IMR-90 (cell line): ENCODE measurements at regions not wholly inside any gene's neighbourhood (a gene's known extent, or its start where the extent isn't known, plus 50 kb on each side); places are given as distances from the start of the nearest gene placed in this dataset.

Experiments used
- ATAC-seq: fragments of 200-7000 bp; cut with Tn5 transposase; 2 replicates; pipeline ENCODE4 v1.9.1; 2020; ENCODE audit warnings: low read depth, mild to moderate bottlenecking, moderate library complexity
- BruUV-seq: library from RNA; stranded (reverse); fragments of 400-500 nt; replicated peaks from 2 replicates; lab custom pipeline; 2021; lab: Mats Ljungman, UMichigan
- CTCF ChIA-PET: fragments of 300-600 bp; formaldehyde crosslinking; extraction: SDS; loops from one replicate; lab custom pipeline; 2021; ENCODE audit warnings: antibody characterized with exemption; lab: Yijun Ruan, JAX
- POLR2A ChIA-PET: fragments of 300-600 bp; sonication (Branson Sonifier 250); formaldehyde crosslinking; loops from one replicate; lab custom pipeline; 2022; ENCODE audit warnings: antibody characterized with exemption; ENCODE audit not compliant: unreplicated experiment; lab: Charles Lee
- DNase-seq: peaks from one replicate; pipeline ENCODE4 v3.0.0; 2013
- H2AFZ ChIP-seq: replicated peaks from 2 replicates; pipeline ENCODE3; 2013; ENCODE audit warnings: low read length, mild to moderate bottlenecking; ENCODE audit not compliant: poor library complexity
- H2AK5ac ChIP-seq: 2 replicates; pipeline ENCODE4 v1.6.1; 2013; ENCODE audit warnings: low read depth, low read length, inconsistent platforms
- H2AK9ac ChIP-seq: replicated peaks from 2 replicates; pipeline ENCODE3; 2013; ENCODE audit warnings: mild to moderate bottlenecking, low read depth, low read length, moderate library complexity; ENCODE audit not compliant: poor library complexity
- H2BK120ac ChIP-seq: 2 replicates; pipeline ENCODE4 v1.6.1; 2013; ENCODE audit warnings: low read depth, low read length, inconsistent platforms
- H2BK15ac ChIP-seq: 3 replicates; pipeline ENCODE4 v1.6.1; 2013; ENCODE audit warnings: low read depth, low read length, inconsistent platforms
- H2BK20ac ChIP-seq: 2 replicates; pipeline ENCODE4 v1.6.1; 2013; ENCODE audit warnings: low read depth, mild to moderate bottlenecking, inconsistent platforms, low read length, moderate library complexity
- H2BK5ac ChIP-seq: 2 replicates; pipeline ENCODE4 v1.6.1; 2013; ENCODE audit warnings: mild to moderate bottlenecking, low read depth, low read length, inconsistent platforms; ENCODE audit not compliant: poor library complexity, severe bottlenecking
- H3K14ac ChIP-seq: replicated peaks from 2 replicates; pipeline ENCODE4 v1.6.1; 2013; ENCODE audit warnings: low read depth, low read length, inconsistent platforms
- H3K18ac ChIP-seq: 2 replicates; pipeline ENCODE4 v1.6.1; 2013; ENCODE audit warnings: low read depth, low read length, control low read depth
- H3K23ac ChIP-seq: 2 replicates; pipeline ENCODE4 v1.6.1; 2013; ENCODE audit warnings: low read depth, low read length, inconsistent platforms
- H3K27ac ChIP-seq: 2 replicates; pipeline ENCODE4 v1.5.1; 2013; ENCODE audit warnings: mild to moderate bottlenecking, control low read depth, low read length; ENCODE audit not compliant: insufficient read depth
- H3K27me3 ChIP-seq: 2 replicates; pipeline ENCODE4 v1.6.1; 2013; ENCODE audit warnings: low read length; ENCODE audit not compliant: control insufficient read depth, insufficient read depth
- H3K36me3 ChIP-seq: 2 replicates; pipeline ENCODE4 v1.6.1; 2013; ENCODE audit warnings: low read length, mixed read lengths; ENCODE audit not compliant: control insufficient read depth, insufficient read depth
- H3K4ac ChIP-seq: 2 replicates; pipeline ENCODE4 v1.6.1; 2013; ENCODE audit warnings: low read depth, low read length, inconsistent platforms
- H3K4me1 ChIP-seq: 2 replicates; pipeline ENCODE4 v1.6.1; 2013; ENCODE audit warnings: low read length, mixed read lengths; ENCODE audit not compliant: control insufficient read depth, insufficient read depth
- H3K4me2 ChIP-seq: 2 replicates; pipeline ENCODE4 v1.6.1; 2013; ENCODE audit warnings: low read depth, mild to moderate bottlenecking, control low read depth, low read length, moderate library complexity
- H3K4me3 ChIP-seq: 2 replicates; pipeline ENCODE4 v1.5.1; 2013; ENCODE audit warnings: low read depth, mild to moderate bottlenecking, control low read depth, low read length, moderate library complexity; ENCODE audit not compliant: insufficient read depth
- H3K56ac ChIP-seq: 2 replicates; pipeline ENCODE4 v1.6.1; 2013; ENCODE audit warnings: low read length, inconsistent platforms; ENCODE audit not compliant: insufficient read depth; ENCODE audit errors: extremely low read depth
- H3K79me1 ChIP-seq, 2 experiments: 2 replicates each; pipeline ENCODE4 v1.6.1; 2013; ENCODE audit warnings: low read length in 2 of 2, inconsistent platforms in 1 of 2, low read depth in 1 of 2
- H3K9ac ChIP-seq: 2 replicates; pipeline ENCODE4 v1.6.1; 2013; ENCODE audit warnings: low read depth, low read length, control low read depth
- H3K9me1 ChIP-seq: 2 replicates; pipeline ENCODE4 v1.6.1; 2013; ENCODE audit warnings: low read length, inconsistent platforms; ENCODE audit not compliant: insufficient read depth
- H3K9me3 ChIP-seq: 2 replicates; pipeline ENCODE4 v1.6.1; 2013; ENCODE audit warnings: low read length; ENCODE audit not compliant: control insufficient read depth, insufficient read depth
- H4K20me1 ChIP-seq: 2 replicates; pipeline ENCODE4 v1.6.1; 2013; ENCODE audit warnings: low read length, inconsistent platforms; ENCODE audit not compliant: insufficient read depth
- H4K5ac ChIP-seq: 2 replicates; pipeline ENCODE4 v1.6.1; 2013; ENCODE audit warnings: mild to moderate bottlenecking, low read depth, low read length, control low read depth
- H4K8ac ChIP-seq, 2 experiments: 2 replicates each; pipeline ENCODE4 v1.6.1; 2013; ENCODE audit warnings: low read depth in 2 of 2, low read length in 2 of 2, control low read depth in 1 of 2, inconsistent platforms in 1 of 2
- H4K91ac ChIP-seq: 2 replicates; pipeline ENCODE4 v1.6.1; 2013; ENCODE audit warnings: low read depth, low read length, inconsistent platforms; ENCODE audit not compliant: insufficient read depth
- BHLHE40 ChIP-seq: fragments of 150-350 bp; IDR thresholded peaks from 2 replicates; pipeline ENCODE4 v1.6.1; 2016; ENCODE audit warnings: mild to moderate bottlenecking, low read depth, low read length
- CEBPB ChIP-seq: IDR thresholded peaks from 2 replicates; pipeline ENCODE4 v1.6.1; 2012; ENCODE audit warnings: low read depth, low read length, improper control_type of control experiment
- CHD1 ChIP-seq: IDR thresholded peaks from 2 replicates; pipeline ENCODE4 v1.6.1; 2012; ENCODE audit warnings: low read depth, low read length, improper control_type of control experiment
- FOS ChIP-seq: fragments of 150-350 bp; IDR thresholded peaks from 2 replicates; pipeline ENCODE4 v1.6.1; 2016; ENCODE audit warnings: low read depth, low read length
- MAFK ChIP-seq: IDR thresholded peaks from 2 replicates; pipeline ENCODE4 v1.6.1; 2012; ENCODE audit warnings: low read depth, low read length, improper control_type of control experiment
- MAZ ChIP-seq: IDR thresholded peaks from 2 replicates; pipeline ENCODE4 v1.6.1; 2012; ENCODE audit warnings: low read depth, mild to moderate bottlenecking, low read length, improper control_type of control experiment, moderate library complexity, borderline replicate concordance
- MXI1 ChIP-seq: IDR thresholded peaks from 2 replicates; pipeline ENCODE4 v1.6.1; 2012; ENCODE audit warnings: low read depth, mild to moderate bottlenecking, low read length, moderate library complexity, borderline replicate concordance
- NFE2L2 ChIP-seq: fragments of 150-350 bp; IDR thresholded peaks from 2 replicates; pipeline ENCODE4 v1.6.1; 2016; ENCODE audit warnings: low read depth, mild to moderate bottlenecking, low read length
- POLR2A ChIP-seq: IDR thresholded peaks from 2 replicates; pipeline ENCODE4 v1.6.1; 2012; ENCODE audit warnings: mild to moderate bottlenecking, low read depth, low read length
- RAD21 ChIP-seq: IDR thresholded peaks from 2 replicates; pipeline ENCODE4 v1.6.1; 2012; ENCODE audit warnings: low read length, improper control_type of control experiment
- RCOR1 ChIP-seq: IDR thresholded peaks from 2 replicates; pipeline ENCODE4 v1.6.1; 2012; ENCODE audit warnings: mild to moderate bottlenecking, low read length, improper control_type of control experiment; ENCODE audit not compliant: insufficient replicate concordance
- RFX5 ChIP-seq: IDR thresholded peaks from 2 replicates; pipeline ENCODE4 v1.8.0; 2012; ENCODE audit warnings: low read depth, mild to moderate bottlenecking, low read length, moderate library complexity
- SMC3 ChIP-seq: fragments of 150-350 bp; IDR thresholded peaks from 2 replicates; pipeline ENCODE4 v1.6.1; 2016; ENCODE audit warnings: low read depth, mild to moderate bottlenecking, antibody characterized with exemption, low read length, moderate library complexity
- WGBS, 2 experiments: methylation state at CpG; one replicate each; pipeline versions ENCODE4 v1.1.5 to v1.1.7; 2013; ENCODE audit warnings: missing lambda C conversion rate in 2 of 2; ENCODE audit not compliant: insufficient read length in 1 of 2; ENCODE audit errors: extremely low coverage in 2 of 2; 5-methylcytosine and 5-hydroxymethylcytosine counted together
- dilution Hi-C: fragments of 300-500 bp; cut with HindIII; formaldehyde crosslinking; loops from one replicate; pipeline ENCODE4 v1.14.3; 2018; ENCODE audit warnings: low sequenced_read_pairs; ENCODE audit not compliant: unreplicated experiment
- in situ Hi-C: fragments of 300-500 bp; cut with MboI; formaldehyde crosslinking; loops from 3 replicates; pipeline ENCODE4 v1.14.3; 2019; ENCODE audit warnings: low sequenced_read_pairs, inconsistent platforms, mixed read lengths
- intact Hi-C: fragments of 100-400 bp; cut with micrococcal nuclease; formaldehyde crosslinking; loops from 2 replicates; pipeline ENCODE4 v1.10.0; 2022
- TF ChIP-seq, protein P1 (sequence below): fragments of 150-350 bp; IDR thresholded peaks from 2 replicates; pipeline ENCODE4 v1.6.1; 2016; ENCODE audit warnings: low read depth, mild to moderate bottlenecking, low read length, moderate library complexity, borderline replicate concordance
- TF ChIP-seq, protein P2 (sequence below): conservative IDR thresholded peaks from 2 replicates; pipeline ENCODE4 v1.5.1; 2012; ENCODE audit warnings: mild to moderate bottlenecking, low read depth, low read length, improper control_type of control experiment

- TF ChIP-seq CHD1 (no peak), SMC3 (no peak), CEBPB (no peak), NFE2L2 (no peak), MAZ (no peak), RFX5 (no peak), RCOR1 (no peak), MXI1 (no peak), RAD21 (no peak), MAFK (no peak), FOS (no peak), POLR2A (no peak), BHLHE40 (no peak)
- TF ChIP-seq, protein P1, sequence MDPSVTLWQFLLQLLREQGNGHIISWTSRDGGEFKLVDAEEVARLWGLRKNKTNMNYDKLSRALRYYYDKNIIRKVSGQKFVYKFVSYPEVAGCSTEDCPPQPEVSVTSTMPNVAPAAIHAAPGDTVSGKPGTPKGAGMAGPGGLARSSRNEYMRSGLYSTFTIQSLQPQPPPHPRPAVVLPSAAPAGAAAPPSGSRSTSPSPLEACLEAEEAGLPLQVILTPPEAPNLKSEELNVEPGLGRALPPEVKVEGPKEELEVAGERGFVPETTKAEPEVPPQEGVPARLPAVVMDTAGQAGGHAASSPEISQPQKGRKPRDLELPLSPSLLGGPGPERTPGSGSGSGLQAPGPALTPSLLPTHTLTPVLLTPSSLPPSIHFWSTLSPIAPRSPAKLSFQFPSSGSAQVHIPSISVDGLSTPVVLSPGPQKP: no peak
- TF ChIP-seq, protein P2, sequence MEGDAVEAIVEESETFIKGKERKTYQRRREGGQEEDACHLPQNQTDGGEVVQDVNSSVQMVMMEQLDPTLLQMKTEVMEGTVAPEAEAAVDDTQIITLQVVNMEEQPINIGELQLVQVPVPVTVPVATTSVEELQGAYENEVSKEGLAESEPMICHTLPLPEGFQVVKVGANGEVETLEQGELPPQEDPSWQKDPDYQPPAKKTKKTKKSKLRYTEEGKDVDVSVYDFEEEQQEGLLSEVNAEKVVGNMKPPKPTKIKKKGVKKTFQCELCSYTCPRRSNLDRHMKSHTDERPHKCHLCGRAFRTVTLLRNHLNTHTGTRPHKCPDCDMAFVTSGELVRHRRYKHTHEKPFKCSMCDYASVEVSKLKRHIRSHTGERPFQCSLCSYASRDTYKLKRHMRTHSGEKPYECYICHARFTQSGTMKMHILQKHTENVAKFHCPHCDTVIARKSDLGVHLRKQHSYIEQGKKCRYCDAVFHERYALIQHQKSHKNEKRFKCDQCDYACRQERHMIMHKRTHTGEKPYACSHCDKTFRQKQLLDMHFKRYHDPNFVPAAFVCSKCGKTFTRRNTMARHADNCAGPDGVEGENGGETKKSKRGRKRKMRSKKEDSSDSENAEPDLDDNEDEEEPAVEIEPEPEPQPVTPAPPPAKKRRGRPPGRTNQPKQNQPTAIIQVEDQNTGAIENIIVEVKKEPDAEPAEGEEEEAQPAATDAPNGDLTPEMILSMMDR: no peak
- no peak overlapping the region for H2BK15ac ChIP-seq
- no peak overlapping the region for H2AK5ac ChIP-seq
- no peak overlapping the region for H3K56ac ChIP-seq
- H3K27me3 ChIP-seq: peaks cover 40% of the 10 kb centered on the region
- no peak overlapping the region for H2BK120ac ChIP-seq
- H3K9me3 ChIP-seq: no peaks in the 10 kb centered on the region
- no peaks in the 10 kb centered on the region for H4K20me1 ChIP-seq
- H4K91ac ChIP-seq: no peak overlapping the region
- H3K9me1 ChIP-seq: no peaks in the 10 kb centered on the region
- no peak overlapping the region for H3K4me3 ChIP-seq
- H3K27ac ChIP-seq: no peak overlapping the region
- H4K5ac ChIP-seq: no peak overlapping the region
- ATAC-seq (no peak), DNase-seq (no peak)
- in situ Hi-C loops (no loop called here), intact Hi-C loops (loop anchor here (2.0 kb wide), 1 partner anchor 18 kb away; no protein-coding TSS in a partner anchor), dilution Hi-C loops (no loop called here)
- H3K4ac ChIP-seq: no peak overlapping the region
- no peak overlapping the region for H2BK5ac ChIP-seq
- no peak overlapping the region for H2BK20ac ChIP-seq
- WGBS, 2 experiments: no CpG with 5 or more reads among the region's 2 CpGs
- H3K14ac ChIP-seq: no peak overlapping the region
- no peaks in the 10 kb centered on the region for H3K79me1 ChIP-seq
- H3K36me3 ChIP-seq: no peaks in the 10 kb centered on the region
- ChIA-PET CTCF (no interaction called here), POLR2A (no interaction called here)
- BruUV-seq: no TSS peak
- no peak overlapping the region for H4K8ac ChIP-seq
- no peaks in the 10 kb centered on the region for H3K4me1 ChIP-seq
- H3K4me2 ChIP-seq: no peak overlapping the region
- no peak overlapping the region for H3K9ac ChIP-seq
- no peak overlapping the region for H2AK9ac ChIP-seq
- no peak overlapping the region for H3K18ac ChIP-seq
- H3K23ac ChIP-seq: no peak overlapping the region
- H2AFZ ChIP-seq: no peak overlapping the region
Observed at GRCh38 chr9:38254756-38255155, 137.7 kb upstream of the ALDH1B1 start.
